LNCaP clone FGC (cell line): ENCODE measurements at regions not wholly inside any gene's neighbourhood (a gene's known extent, or its start where the extent isn't known, plus 50 kb on each side); places are given as distances from the start of the nearest gene placed in this dataset.

Source experiments
- DNase-seq: peaks from one replicate; pipeline ENCODE4 v3.0.0-alpha.2; 2011; ENCODE audit warnings: low read depth
- H3K4me3 ChIP-seq: 2 replicates; pipeline ENCODE4 v1.5.1; 2011; ENCODE audit warnings: mild to moderate bottlenecking, low read depth, low read length, control low read depth
- TF ChIP-seq, protein P1 (sequence below): IDR thresholded peaks from 2 replicates; pipeline ENCODE4 v1.5.1; 2012; ENCODE audit warnings: mild to moderate bottlenecking; ENCODE audit not compliant: control insufficient read depth, insufficient read depth; ENCODE audit errors: extremely low read depth

- TF ChIP-seq, protein P1, sequence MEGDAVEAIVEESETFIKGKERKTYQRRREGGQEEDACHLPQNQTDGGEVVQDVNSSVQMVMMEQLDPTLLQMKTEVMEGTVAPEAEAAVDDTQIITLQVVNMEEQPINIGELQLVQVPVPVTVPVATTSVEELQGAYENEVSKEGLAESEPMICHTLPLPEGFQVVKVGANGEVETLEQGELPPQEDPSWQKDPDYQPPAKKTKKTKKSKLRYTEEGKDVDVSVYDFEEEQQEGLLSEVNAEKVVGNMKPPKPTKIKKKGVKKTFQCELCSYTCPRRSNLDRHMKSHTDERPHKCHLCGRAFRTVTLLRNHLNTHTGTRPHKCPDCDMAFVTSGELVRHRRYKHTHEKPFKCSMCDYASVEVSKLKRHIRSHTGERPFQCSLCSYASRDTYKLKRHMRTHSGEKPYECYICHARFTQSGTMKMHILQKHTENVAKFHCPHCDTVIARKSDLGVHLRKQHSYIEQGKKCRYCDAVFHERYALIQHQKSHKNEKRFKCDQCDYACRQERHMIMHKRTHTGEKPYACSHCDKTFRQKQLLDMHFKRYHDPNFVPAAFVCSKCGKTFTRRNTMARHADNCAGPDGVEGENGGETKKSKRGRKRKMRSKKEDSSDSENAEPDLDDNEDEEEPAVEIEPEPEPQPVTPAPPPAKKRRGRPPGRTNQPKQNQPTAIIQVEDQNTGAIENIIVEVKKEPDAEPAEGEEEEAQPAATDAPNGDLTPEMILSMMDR, result no peak
- no peak overlapping the region for H3K4me3 ChIP-seq
- no peak for DNase-seq
Measured at GRCh38 chr5:61272688-61273087, 59.4 kb upstream of the ZSWIM6 start.

- TF ChIP-seq, protein P1, result no peak
- no peak overlapping the region for H3K4me3 ChIP-seq
- no peak for DNase-seq
Measured at GRCh38 chr5:61273279-61273975, 58.6 kb upstream of the ZSWIM6 start.

- DNase-seq, result no peak
- TF ChIP-seq, protein P1, result no peak
- no peak overlapping the region for H3K4me3 ChIP-seq
Measured at GRCh38 chr5:61274511-61274911, 57.5 kb upstream of the ZSWIM6 start.

- no peak overlapping the region for H3K4me3 ChIP-seq
- DNase-seq, result no peak
- TF ChIP-seq, protein P1, result no peak
Measured at GRCh38 chr5:61275841-61276240, 56.2 kb upstream of the ZSWIM6 start.

- TF ChIP-seq, protein P1, result no peak
- no peak overlapping the region for H3K4me3 ChIP-seq
- DNase-seq, result no peak
Measured at GRCh38 chr5:61277190-61277589, 54.9 kb upstream of the ZSWIM6 start.

GRCh38 chr5:61277781-61278180, 54.3 kb upstream of the ZSWIM6 start:
- TF ChIP-seq, protein P1, result no peak
- DNase-seq, result no peak
- no peak overlapping the region for H3K4me3 ChIP-seq

DNA sequence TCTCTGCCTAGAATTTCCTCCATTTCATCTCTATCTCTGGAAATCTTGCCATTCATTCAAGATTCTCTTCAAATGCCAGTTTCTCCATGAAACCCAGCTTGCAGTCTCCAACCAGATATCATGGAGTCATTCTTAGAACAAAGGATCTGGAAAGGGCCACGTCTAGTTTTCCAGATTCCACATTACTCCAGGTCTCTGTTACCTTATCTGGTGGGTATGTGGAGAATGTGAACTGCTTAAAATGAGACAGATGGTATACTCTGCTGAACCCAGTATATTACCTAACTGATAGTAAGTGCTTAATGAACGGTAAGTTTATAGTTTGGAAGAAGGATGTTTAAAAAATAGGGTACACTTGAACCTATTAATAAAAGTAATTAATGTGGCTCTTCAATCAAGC, 52.3 kb upstream of the ZSWIM6 start:
- TF ChIP-seq, protein P1, result no peak
- DNase-seq, result no peak
- no peak overlapping the region for H3K4me3 ChIP-seq
